ENCODE measurements at regions not wholly inside any gene's neighbourhood (a gene's known extent, or its start where the extent isn't known, plus 50 kb on each side); places are given as distances from the start of the nearest gene placed in this dataset.

GRCh38 chr4:77446601-77447000, 159.0 kb upstream of the CXCL13 start:
- TF ChIP-seq EZH2 (IDR thresholded peaks at IDR 0.05), result no peak
- no peak for TF ChIP-seq CTCF (IDR thresholded peaks at IDR 0.05)
